SK-N-SH (cell line): ENCODE measurements at regions not wholly inside any gene's neighbourhood (a gene's known extent, or its start where the extent isn't known, plus 50 kb on each side); places are given as distances from the start of the nearest gene placed in this dataset.

Experiments
- CTCF ChIA-PET: fragments of 300-600, 350-600 bp; formaldehyde crosslinking; extraction: SDS; loops from one replicate; lab custom pipeline; 2021; lab: Yijun Ruan, JAX
- POLR2A ChIA-PET: fragments of 350-600 bp; sonication (Branson Sonifier 250); formaldehyde crosslinking; extraction: SDS; loops from one replicate; lab custom pipeline; 2020; ENCODE audit warnings: antibody characterized with exemption, inconsistent platforms; lab: Yijun Ruan, JAX
- DNase-seq: peaks from one replicate; pipeline ENCODE4 v3.0.0; 2012
- H2AFZ ChIP-seq: fragments of 200-600 bp; sonication (generic); 2 replicates; pipeline ENCODE4 v1.8.1; 2016; ENCODE audit warnings: antibody characterized with exemption, mild to moderate bottlenecking, low read depth
- H3F3A ChIP-seq: fragments of 200-600 bp; sonication (generic); replicated peaks from 2 replicates; pipeline ENCODE3; 2016; ENCODE audit warnings: antibody characterized with exemption, mild to moderate bottlenecking; ENCODE audit not compliant: insufficient read depth
- H3K27ac ChIP-seq, 2 experiments: fragments of 200-500 bp in 1 of 2; fragments of 200-600 bp in 1 of 2; sonication (Bioruptor generic) in 1 of 2; sonication (generic), shearing (Covaris generic) in 1 of 2; 2 replicates each; pipeline versions ENCODE4 v1.5.1 to v1.6.1; 2014 to 2016; ENCODE audit warnings: low read depth in 2 of 2, inconsistent platforms in 1 of 2, low read length in 1 of 2, mild to moderate bottlenecking in 1 of 2, mixed read lengths in 1 of 2
- H3K27me3 ChIP-seq: fragments of 200-600 bp; sonication (generic), shearing (Covaris generic); 2 replicates; pipeline ENCODE4 v1.6.1; 2016; ENCODE audit warnings: mixed run types; ENCODE audit not compliant: insufficient read depth
- H3K36me3 ChIP-seq, 2 experiments: fragments of 200-500 bp in 1 of 2; fragments of 200-600 bp in 1 of 2; sonication (Bioruptor generic) in 1 of 2; sonication (generic) in 1 of 2; replicated peaks in 1 of 2; 2 replicates each; pipeline versions ENCODE3 to v1.5.1; 2014 to 2016; ENCODE audit warnings: low read length in 1 of 2, mild to moderate bottlenecking in 1 of 2; ENCODE audit not compliant: insufficient read depth in 2 of 2, control insufficient read depth in 1 of 2
- H3K4me1 ChIP-seq, 2 experiments: fragments of 200-500 bp in 1 of 2; fragments of 200-600 bp in 1 of 2; sonication (Bioruptor generic) in 1 of 2; sonication (generic), shearing (Covaris generic) in 1 of 2; 2 replicates each; pipeline versions ENCODE4 v1.5.1 to v1.6.1; 2014 to 2016; ENCODE audit warnings: low read depth in 1 of 2, low read length in 1 of 2, mixed run types in 1 of 2; ENCODE audit not compliant: insufficient read depth in 2 of 2, control insufficient read depth in 1 of 2
- H3K4me2 ChIP-seq: fragments of 200-600 bp; sonication (generic), shearing (Covaris generic); 2 replicates; pipeline ENCODE4 v1.6.1; 2017; ENCODE audit warnings: mixed run types
- H3K4me3 ChIP-seq, 2 experiments: fragments of 200-500 bp in 1 of 2; fragments of 200-600 bp in 1 of 2; sonication (Bioruptor generic) in 1 of 2; sonication (generic), shearing (Covaris generic) in 1 of 2; 2 replicates each; pipeline versions ENCODE4 v1.5.1 to v1.8.1; 2014 to 2016; ENCODE audit warnings: low read depth in 2 of 2, inconsistent platforms in 1 of 2, low read length in 1 of 2, mild to moderate bottlenecking in 1 of 2, mixed read lengths in 1 of 2, moderate library complexity in 1 of 2
- H3K79me2 ChIP-seq: fragments of 200-600 bp; sonication (generic); 2 replicates; pipeline ENCODE4 v1.8.1; 2017; ENCODE audit warnings: mild to moderate bottlenecking; ENCODE audit not compliant: insufficient read depth
- H3K9ac ChIP-seq: fragments of 200-600 bp; sonication (generic); 2 replicates; pipeline ENCODE4 v1.6.1; 2017; ENCODE audit warnings: mixed run types
- H3K9me2 ChIP-seq: fragments of 200-600 bp; sonication (generic); 2 replicates; pipeline ENCODE4 v1.6.1; 2017; ENCODE audit warnings: mixed run types
- H3K9me3 ChIP-seq: fragments of 200-600 bp; sonication (generic); 2 replicates; pipeline ENCODE4 v1.6.1; 2017; ENCODE audit warnings: mixed run types, mild to moderate bottlenecking, moderate library complexity
- H4K20me1 ChIP-seq: fragments of 200-600 bp; sonication (generic); 2 replicates; pipeline ENCODE4 v1.6.1; 2017; ENCODE audit warnings: mild to moderate bottlenecking, mixed run types; ENCODE audit not compliant: insufficient read depth
- CHD2 ChIP-seq: fragments of 150-350 bp; IDR thresholded peaks from 2 replicates; pipeline ENCODE4 v1.6.1; 2018; ENCODE audit warnings: low read length; ENCODE audit not compliant: partially characterized antibody
- CTCF ChIP-seq: fragments of 200-600 bp; sonication (generic); IDR thresholded peaks from 2 replicates; pipeline ENCODE4 v1.6.1; 2017; ENCODE audit warnings: antibody characterized with exemption, mild to moderate bottlenecking, moderate library complexity
- EZH2phosphoT487 ChIP-seq: fragments of 200-600 bp; sonication (generic); IDR thresholded peaks from 2 replicates; pipeline ENCODE4 v1.6.1; 2017; ENCODE audit warnings: low read depth, mixed run types, mild to moderate bottlenecking, antibody characterized with exemption, moderate library complexity, borderline replicate concordance
- FOSL2 ChIP-seq: IDR thresholded peaks from 2 replicates; pipeline ENCODE4 v1.4.0; 2012; ENCODE audit warnings: low read depth, mild to moderate bottlenecking, moderate library complexity, borderline replicate concordance
- FOXJ3 ChIP-seq: sonication (generic); formaldehyde crosslinking; IDR thresholded peaks from 2 replicates; pipeline ENCODE4 v1.5.1; 2020; ENCODE audit warnings: mild to moderate bottlenecking, missing genetic modification reagents
- GATA2 ChIP-seq: sonication (generic); formaldehyde crosslinking; IDR thresholded peaks from 2 replicates; pipeline ENCODE4 v1.5.0; 2020; ENCODE audit warnings: mild to moderate bottlenecking, missing genetic modification reagents
- MEF2A ChIP-seq: IDR thresholded peaks from 2 replicates; pipeline ENCODE4 v1.4.0; 2012; ENCODE audit warnings: low read depth, borderline replicate concordance
- MXI1 ChIP-seq: IDR thresholded peaks from 2 replicates; pipeline ENCODE4 v1.6.1; 2012; ENCODE audit warnings: mild to moderate bottlenecking, low read depth, low read length, improper control_type of control experiment
- NRF1 ChIP-seq: IDR thresholded peaks from 2 replicates; pipeline ENCODE4 v1.6.1; 2012; ENCODE audit warnings: low read depth, mild to moderate bottlenecking, low read length
- POLR2AphosphoS5 ChIP-seq: IDR thresholded peaks from 2 replicates; pipeline ENCODE4 v1.6.1; 2012; ENCODE audit warnings: low read depth, low read length
- RAD21 ChIP-seq: IDR thresholded peaks from 2 replicates; pipeline ENCODE4 v1.6.1; 2012; ENCODE audit warnings: mild to moderate bottlenecking, low read length
- RCOR1 ChIP-seq: fragments of 150-350 bp; IDR thresholded peaks from 2 replicates; pipeline ENCODE4 v1.6.1; 2017; ENCODE audit warnings: antibody characterized with exemption, low read length
- RFX5 ChIP-seq: IDR thresholded peaks from 2 replicates; pipeline ENCODE4 v1.6.1; 2012; ENCODE audit warnings: mild to moderate bottlenecking, improper control_type of control experiment, low read length
- TAF1 ChIP-seq: IDR thresholded peaks from 2 replicates; pipeline ENCODE4 v1.6.1; 2012; ENCODE audit warnings: low read depth, mild to moderate bottlenecking, low read length, moderate library complexity, borderline replicate concordance
- TEAD4 ChIP-seq: IDR thresholded peaks from 2 replicates; pipeline ENCODE4 v1.4.0; 2012; ENCODE audit warnings: mild to moderate bottlenecking, borderline replicate concordance; ENCODE audit not compliant: insufficient read depth
- YY1 ChIP-seq: IDR thresholded peaks from 2 replicates; pipeline ENCODE4 v1.4.0; 2012; ENCODE audit warnings: low read depth, mild to moderate bottlenecking
- ZBTB33 ChIP-seq: IDR thresholded peaks from 2 replicates; pipeline ENCODE4 v1.4.0; 2012; ENCODE audit warnings: low read depth, borderline replicate concordance
- WGBS: methylation state at CpG from one replicate; pipeline ENCODE4 v1.1.6; 2017; ENCODE audit warnings: low lambda C conversion rate; 5-methylcytosine and 5-hydroxymethylcytosine counted together
- TF ChIP-seq, protein P1 (sequence below): fragments of 150-350 bp; IDR thresholded peaks from 2 replicates; pipeline ENCODE4 v1.6.1; 2017; ENCODE audit warnings: antibody characterized with exemption, low read length, low read depth, borderline replicate concordance
- TF ChIP-seq, protein P2 (sequence below): IDR thresholded peaks from 2 replicates; pipeline ENCODE4 v1.4.0; 2012; ENCODE audit warnings: low read depth

DNA sequence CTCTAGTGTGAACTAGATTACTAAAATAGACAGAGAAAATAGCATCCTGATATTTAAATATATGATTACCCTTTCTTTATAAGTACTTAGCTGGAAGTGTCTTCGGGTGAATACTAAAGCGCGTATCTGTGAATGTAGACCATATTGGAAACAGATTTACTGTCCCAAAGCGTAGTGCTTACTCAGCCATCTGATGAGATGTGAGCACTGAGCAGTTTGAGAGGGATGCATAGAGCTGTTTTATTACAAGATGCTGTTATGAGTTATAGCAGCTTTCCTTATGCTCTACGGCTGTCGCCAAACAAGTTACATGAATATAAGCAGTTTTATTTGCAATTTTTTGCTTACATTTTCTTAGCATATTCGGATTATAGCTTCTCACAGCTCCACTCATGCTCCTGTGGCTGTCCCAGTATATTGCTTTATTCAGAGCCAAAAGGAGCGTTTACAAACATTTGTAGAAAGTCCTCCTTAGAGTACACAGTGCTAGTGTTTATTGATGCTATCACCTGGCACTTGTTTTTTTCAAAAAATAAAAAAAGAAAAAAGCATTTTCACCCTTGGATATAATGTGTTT lies 981.4 kb upstream of the WWC1 start:
- Histone ChIP-seq H3K27me3 (no peaks in the 10 kb centered on the region), H3K9me3 (no peaks in the 10 kb centered on the region), H3K79me2 (no peaks in the 10 kb centered on the region), H3F3A (no peaks in the 10 kb centered on the region), H3K4me2 (no peak overlapping the region), H3K9me2 (no peaks in the 10 kb centered on the region), H3K36me3 (no peaks in the 10 kb centered on the region), H3K9ac (no peak overlapping the region), H3K4me3 (no peak overlapping the region), H3K4me1 (peaks cover 0 to 12% of the 10 kb centered on the region in 2 experiments; a peak in 1 of 4 replicates), H3K27ac (no peak overlapping the region), H2AFZ (no peak overlapping the region), H4K20me1 (no peaks in the 10 kb centered on the region)
- CTCF ChIA-PET = interaction anchor here (2.1 kb wide), 1 partner anchor 13 kb away, joined by 5 read pairs; no protein-coding TSS in a partner anchor
- DNase-seq = no peak
- no peak for TF ChIP-seq FOXJ3
- TF ChIP-seq GATA2 (CRISPR knock-in tag) = no peak
- no peak for TF ChIP-seq RCOR1
- TF ChIP-seq TEAD4 = no peak
- TF ChIP-seq POLR2AphosphoS5 = no peak
- no peak for TF ChIP-seq RAD21
- TF ChIP-seq, protein P1, sequence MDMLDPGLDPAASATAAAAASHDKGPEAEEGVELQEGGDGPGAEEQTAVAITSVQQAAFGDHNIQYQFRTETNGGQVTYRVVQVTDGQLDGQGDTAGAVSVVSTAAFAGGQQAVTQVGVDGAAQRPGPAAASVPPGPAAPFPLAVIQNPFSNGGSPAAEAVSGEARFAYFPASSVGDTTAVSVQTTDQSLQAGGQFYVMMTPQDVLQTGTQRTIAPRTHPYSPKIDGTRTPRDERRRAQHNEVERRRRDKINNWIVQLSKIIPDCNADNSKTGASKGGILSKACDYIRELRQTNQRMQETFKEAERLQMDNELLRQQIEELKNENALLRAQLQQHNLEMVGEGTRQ = no peak
- TF ChIP-seq CHD2 = no peak
- TF ChIP-seq, protein P2, sequence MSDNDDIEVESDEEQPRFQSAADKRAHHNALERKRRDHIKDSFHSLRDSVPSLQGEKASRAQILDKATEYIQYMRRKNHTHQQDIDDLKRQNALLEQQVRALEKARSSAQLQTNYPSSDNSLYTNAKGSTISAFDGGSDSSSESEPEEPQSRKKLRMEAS = no peak
- no peak for TF ChIP-seq RFX5
- TF ChIP-seq CTCF = no peak
- no peak for TF ChIP-seq NRF1
- no peak for TF ChIP-seq EZH2phosphoT487
- no peak for TF ChIP-seq ZBTB33
- no peak for TF ChIP-seq YY1
- TF ChIP-seq FOSL2 = no peak
- TF ChIP-seq MXI1 = no peak
- no peak for TF ChIP-seq MEF2A
- no peak for TF ChIP-seq TAF1
- POLR2A ChIA-PET = no interaction called here
- 79% methylated on average over 8 of the region's 8 CpGs for WGBS
